Right lobe of liver (tissue), 6 donors: ENCODE measurements at regions not wholly inside any gene's neighbourhood (a gene's known extent, or its start where the extent isn't known, plus 50 kb on each side); places are given as distances from the start of the nearest gene placed in this dataset.

ENCODE experiments used
- ATAC-seq, 4 donors: fragments of 200-7000 bp; cut with Tn5 transposase; one replicate each; pipeline ENCODE4 v1.9.1; 2020; ENCODE audit warnings: mild to moderate bottlenecking in 4 of 4, moderate library complexity in 4 of 4
- DNase-seq, 3 donors: peaks; one replicate each; pipeline ENCODE4 v3.0.0-alpha.2; 2020
- H3K27ac ChIP-seq, 3 donors: fragments of 200-600 bp; one replicate each; pipeline ENCODE4 v1.8.0; 2022
- H3K27me3 ChIP-seq, 2 donors: fragments of 200-600 bp; one replicate each; pipeline ENCODE4 v1.8.0; 2022
- H3K36me3 ChIP-seq, 4 donors: fragments of 200-600 bp; sonication (generic) in 1 of 4; one replicate each; pipeline versions ENCODE4 v1.5.1 to v1.8.0; 2017 to 2022; ENCODE audit warnings: control low read depth in 1 of 4
- H3K4me1 ChIP-seq, 4 donors: fragments of 200-600 bp; sonication (generic) in 1 of 4; one replicate each; pipeline versions ENCODE4 v1.5.1 to v1.8.0; 2017 to 2022; ENCODE audit warnings: control low read depth in 1 of 4
- H3K4me3 ChIP-seq, 3 donors: fragments of 200-600 bp; one replicate each; pipeline ENCODE4 v1.8.0; 2022
- H3K9me3 ChIP-seq, 4 donors: fragments of 200-600 bp; sonication (generic) in 1 of 4; one replicate each; pipeline versions ENCODE4 v1.5.1 to v1.8.0; 2017 to 2022; ENCODE audit warnings: control low read depth in 1 of 4
- CTCF ChIP-seq, 4 donors: fragments of 200-600 bp in 3 of 4; fragments of 450-650 bp in 1 of 4; IDR thresholded peaks; one replicate each; pipeline versions ENCODE4 v1.5.1 to v1.8.0; 2016 to 2022; ENCODE audit warnings: antibody characterized with exemption in 4 of 4, mild to moderate bottlenecking in 2 of 4
- POLR2A ChIP-seq: fragments of 450-650 bp; IDR thresholded peaks from one replicate; pipeline ENCODE4 v1.6.1; 2017; ENCODE audit warnings: antibody characterized with exemption, mild to moderate bottlenecking
- WGBS: methylation state at CpG from one replicate; pipeline ENCODE4 v1.1.6; 2018; ENCODE audit warnings: low coverage, low lambda C conversion rate; ENCODE audit not compliant: insufficient coverage; ENCODE audit errors: missing lambda C conversion rate; 5-methylcytosine and 5-hydroxymethylcytosine counted together
- intact Hi-C, 2 donors: fragments of 100-400 bp; cut with DNase I; formaldehyde crosslinking; loops; one replicate each; pipeline versions ENCODE4 v1.11.2 to v1.14.1; 2022
- donor health status: DM: no; HTN: yes; CAD: no.
- donor health status: DM: no; HTN: no; CAD: no.
- donor health status: DM: no; HTN: no; CAD: no.
- donor health status: DM: no; HTN: yes; CAD: no.
- donor health status: DM: no; HTN: yes; CAD: no.

- no peaks in the 10 kb centered on the region for H3K4me1 ChIP-seq
- TF ChIP-seq POLR2A (no peak), CTCF (IDR thresholded peaks at IDR 0.05) (no peak)
- intact Hi-C loops, result no loop called here
- no peak for DNase-seq
- no peaks in the 10 kb centered on the region for H3K27me3 ChIP-seq
- no peaks in the 10 kb centered on the region for H3K36me3 ChIP-seq
- no peak for ATAC-seq
- H3K27ac ChIP-seq, result no peak overlapping the region
- 63% methylated on average over 4 of the region's 4 CpGs for WGBS
- H3K4me3 ChIP-seq, result no peak overlapping the region
- no peaks in the 10 kb centered on the region for H3K9me3 ChIP-seq
Observed at GRCh38 chr9:90459321-90459720, 183.3 kb downstream of the DIRAS2 start.

- WGBS, result 57% methylated on average over 5 of the region's 7 CpGs
- no peaks in the 10 kb centered on the region for H3K27me3 ChIP-seq
- ATAC-seq, result no peak
- TF ChIP-seq POLR2A (no peak), CTCF (IDR thresholded peaks at IDR 0.05) (no peak)
- DNase-seq, result no peak
- no peak overlapping the region for H3K4me3 ChIP-seq
- no peak overlapping the region for H3K27ac ChIP-seq
- intact Hi-C loops, result no loop called here
- no peaks in the 10 kb centered on the region for H3K36me3 ChIP-seq
- no peaks in the 10 kb centered on the region for H3K4me1 ChIP-seq
- no peaks in the 10 kb centered on the region for H3K9me3 ChIP-seq
Observed at GRCh38 chr9:90460220-90460619, 182.4 kb downstream of the DIRAS2 start.

- TF ChIP-seq POLR2A, result no peak
- TF ChIP-seq CTCF (IDR thresholded peaks at IDR 0.05), result no peak
- WGBS, result 22% methylated on average over 2 of the region's 2 CpGs
- intact Hi-C loops, result no loop called here
- Histone ChIP-seq H3K4me3 (no peak overlapping the region), H3K27me3 (no peaks in the 10 kb centered on the region), H3K9me3 (no peaks in the 10 kb centered on the region), H3K4me1 (no peaks in the 10 kb centered on the region), H3K36me3 (no peaks in the 10 kb centered on the region), H3K27ac (no peak overlapping the region)
- DNase-seq, result no peak
- no peak for ATAC-seq
Observed at GRCh38 chr9:90464978-90465377, 177.6 kb downstream of the DIRAS2 start.

GRCh38 chr9:90466441-90466840 lies 176.2 kb downstream of the DIRAS2 start:
- Histone ChIP-seq H3K27ac (no peak overlapping the region), H3K4me3 (no peak overlapping the region), H3K27me3 (no peaks in the 10 kb centered on the region), H3K9me3 (no peaks in the 10 kb centered on the region), H3K36me3 (no peaks in the 10 kb centered on the region), H3K4me1 (no peaks in the 10 kb centered on the region)
- DNase-seq (no peak), ATAC-seq (no peak)
- intact Hi-C loops, result no loop called here
- 82% methylated on average over 3 of the region's 3 CpGs for WGBS
- no peak for TF ChIP-seq CTCF (IDR thresholded peaks at IDR 0.05)

GRCh38 chr9:90469435-90469834 lies 173.2 kb downstream of the DIRAS2 start:
- DNase-seq (no peak), ATAC-seq (no peak)
- 49% methylated on average over 8 of the region's 8 CpGs for WGBS
- no peaks in the 10 kb centered on the region for H3K27me3 ChIP-seq
- H3K9me3 ChIP-seq, result no peaks in the 10 kb centered on the region
- intact Hi-C loops, result no loop called here
- H3K27ac ChIP-seq, result no peak overlapping the region
- no peaks in the 10 kb centered on the region for H3K4me1 ChIP-seq
- H3K36me3 ChIP-seq, result no peaks in the 10 kb centered on the region
- TF ChIP-seq CTCF (IDR thresholded peaks at IDR 0.05) (no peak), POLR2A (no peak)
- no peak overlapping the region for H3K4me3 ChIP-seq
